ENCODE measurements at regions not wholly inside any gene's neighbourhood (a gene's known extent, or its start where the extent isn't known, plus 50 kb on each side); places are given as distances from the start of the nearest gene placed in this dataset.

GRCh38 chr4:140316799-140317198 is 56.6 kb upstream of the SCOC start:
- DNase-seq: no peak

- no peak for DNase-seq
Observed at GRCh38 chr4:140315970-140316369, 57.5 kb upstream of the SCOC start.

GRCh38 chr4:140315438-140315837 is 58.0 kb upstream of the SCOC start:
- DNase-seq: no peak

GRCh38 chr4:140315019-140315418 is 58.4 kb upstream of the SCOC start:
- no peak for DNase-seq

- no peak for DNase-seq
Observed at GRCh38 chr4:140312100-140312499, 61.3 kb upstream of the SCOC start.

GRCh38 chr4:140311257-140311835 is 62.1 kb upstream of the SCOC start:
- no peak for DNase-seq

- DNase-seq: no peak
Observed at GRCh38 chr4:140309124-140309870, 64.1 kb upstream of the SCOC start.

- DNase-seq: peak; percentile 36
Observed at GRCh38 chr4:140308366-140309123, 64.9 kb upstream of the SCOC start.

- no peak for DNase-seq
Observed at GRCh38 chr4:140305053-140305452, 68.4 kb upstream of the SCOC start.

GRCh38 chr4:140304346-140304745 is 69.1 kb upstream of the SCOC start:
- DNase-seq: no peak

GRCh38 chr4:140302151-140302859 is 71.1 kb upstream of the SCOC start:
- DNase-seq: no peak

- DNase-seq: no peak
Observed at GRCh38 chr4:140300271-140300970, 73.0 kb upstream of the SCOC start.

- no peak for DNase-seq
Observed at GRCh38 chr4:140298001-140298400, 75.4 kb upstream of the SCOC start.

GRCh38 chr4:140297221-140297570 is 76.2 kb upstream of the SCOC start:
- peak; percentile 40 for DNase-seq

- peak; percentile 83 for DNase-seq
Observed at GRCh38 chr4:140296335-140297220, 76.9 kb upstream of the SCOC start.

- no peak for DNase-seq
Observed at GRCh38 chr4:140293979-140294378, 79.5 kb upstream of the SCOC start.

GRCh38 chr4:140291259-140291658 is 82.2 kb upstream of the SCOC start:
- DNase-seq: no peak

GRCh38 chr4:140289486-140289885 is 84.0 kb upstream of the SCOC start:
- no peak for DNase-seq

GRCh38 chr4:140286456-140286855 is 87.0 kb upstream of the SCOC start:
- peak; percentile 72 for DNase-seq

- no peak for DNase-seq
Observed at GRCh38 chr4:140284456-140284855, 89.0 kb upstream of the SCOC start.

- no peak for DNase-seq
Observed at GRCh38 chr4:140281828-140282552, 91.5 kb upstream of the SCOC start.
